Hippocampal formation (tissue), 2 donors: ENCODE measurements at regions not wholly inside any gene's neighbourhood (a gene's known extent, or its start where the extent isn't known, plus 50 kb on each side); places are given as distances from the start of the nearest gene placed in this dataset.
A peak's percentile ranks its signal among the peaks of the same experiment; 100 is the strongest.

Experiments used
- DNase-seq, 2 donors: peaks; one replicate each; lab custom pipeline; 2025; lab: John Stamatoyannopoulos, UW

DNA sequence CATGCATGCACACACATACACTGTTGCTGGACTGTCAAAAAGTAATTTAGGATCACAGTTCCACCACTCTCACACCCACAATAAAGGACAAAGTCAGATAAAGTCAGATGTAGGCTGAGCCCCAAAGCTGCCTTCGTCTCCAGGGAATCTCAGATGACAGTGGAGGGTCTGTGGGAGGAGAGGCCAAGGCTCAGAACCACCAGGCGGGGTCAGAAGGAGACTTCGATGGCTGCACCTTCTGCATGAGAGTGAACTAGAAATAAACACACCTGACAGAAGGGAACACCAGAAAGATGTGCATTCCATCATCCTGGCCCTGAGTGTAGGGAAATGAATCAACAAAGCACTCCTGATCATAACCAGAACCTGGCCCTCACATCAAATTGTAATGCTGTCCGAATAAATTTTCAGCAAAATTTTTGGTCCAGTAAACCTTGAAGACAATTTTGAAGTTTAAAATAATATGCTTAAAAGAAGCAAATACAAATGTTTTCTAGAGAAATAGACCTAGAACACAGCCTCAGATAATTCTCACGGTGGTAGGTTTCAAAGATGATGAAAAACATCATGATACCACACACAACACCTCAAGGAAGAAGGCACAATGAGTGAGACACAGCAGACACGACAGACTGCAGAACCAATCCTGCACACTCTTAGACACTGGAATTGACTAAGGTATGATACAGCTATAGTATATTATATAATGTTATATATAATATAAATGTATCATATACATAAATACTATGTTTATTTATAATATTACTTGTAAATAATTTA is 269.8 kb upstream of the KLF6 start:
- no peak for DNase-seq

DNA sequence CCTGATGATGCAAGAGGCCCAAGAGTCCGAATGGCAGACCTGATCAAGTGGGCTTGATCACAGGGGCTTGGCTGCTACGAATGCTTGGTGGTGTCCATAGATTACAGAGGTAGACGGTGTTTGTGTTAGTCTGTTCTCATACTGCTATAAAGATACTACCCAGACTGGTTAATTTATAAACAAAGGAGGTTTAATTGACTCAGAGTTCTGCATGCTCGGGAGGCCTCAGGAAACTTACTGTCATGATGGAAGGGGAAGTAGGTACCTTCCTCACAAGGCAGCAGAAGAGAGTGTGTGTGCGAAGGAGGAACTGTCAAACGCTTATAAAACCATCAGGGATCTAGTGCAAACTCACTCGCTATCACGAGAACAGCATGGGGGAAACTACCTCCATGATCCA is 268.9 kb upstream of the KLF6 start:
- DNase-seq, result no peak

DNA sequence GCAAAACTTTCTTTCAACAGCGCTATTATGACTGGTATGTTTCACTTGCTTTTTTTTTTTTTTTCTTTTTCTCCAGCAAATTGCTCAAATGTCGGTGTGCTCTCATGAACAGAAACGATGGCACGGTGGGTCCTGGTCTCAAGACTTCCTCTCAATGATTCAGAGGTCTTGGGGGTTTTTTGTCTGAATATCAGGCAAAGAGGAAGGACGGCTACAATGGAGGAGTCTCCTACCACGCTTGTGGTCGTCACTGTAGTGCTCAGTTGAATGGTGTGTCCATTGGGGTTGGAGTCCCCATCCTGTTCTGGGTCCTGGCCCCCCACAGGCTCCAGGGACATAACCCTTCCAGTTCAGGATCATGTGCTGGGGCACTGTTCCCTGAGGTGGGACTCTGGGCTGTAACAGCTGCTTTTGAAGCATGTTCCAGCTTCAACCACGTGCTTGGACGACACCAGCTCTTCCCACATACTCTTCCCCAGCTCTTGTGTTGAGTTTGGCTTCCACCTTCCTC is 266.7 kb upstream of the KLF6 start:
- DNase-seq, result no peak

DNA sequence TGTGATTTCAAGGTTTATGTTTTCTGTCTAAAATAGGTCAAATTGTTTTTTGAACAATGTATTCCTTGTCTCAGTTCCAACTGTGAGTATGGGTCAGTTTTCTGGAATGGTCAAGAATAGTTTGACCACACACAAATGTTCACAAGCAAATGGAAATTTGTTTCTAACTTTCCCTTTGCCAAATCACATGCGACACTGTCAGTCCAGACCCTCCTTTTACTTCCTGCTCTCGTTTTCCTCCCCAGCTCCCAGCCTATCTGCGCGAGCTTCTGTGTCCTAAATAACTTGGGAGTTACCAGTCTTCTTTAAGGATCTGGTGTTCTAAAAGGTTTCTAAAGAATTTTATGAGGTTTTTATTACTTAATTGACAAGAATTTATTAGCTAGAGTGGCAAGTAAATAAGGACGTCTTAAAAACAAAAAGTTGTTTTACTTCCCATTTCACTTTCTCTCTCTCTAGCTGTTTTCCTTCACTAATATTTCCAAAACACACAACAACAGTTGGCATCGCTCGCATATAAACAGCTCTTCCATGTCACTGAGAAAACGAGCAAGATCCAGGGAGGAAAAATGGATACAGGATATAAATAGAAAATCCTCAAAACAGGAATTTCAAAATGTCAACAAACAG is 266.1 kb upstream of the KLF6 start:
- DNase-seq, result no peak

DNA sequence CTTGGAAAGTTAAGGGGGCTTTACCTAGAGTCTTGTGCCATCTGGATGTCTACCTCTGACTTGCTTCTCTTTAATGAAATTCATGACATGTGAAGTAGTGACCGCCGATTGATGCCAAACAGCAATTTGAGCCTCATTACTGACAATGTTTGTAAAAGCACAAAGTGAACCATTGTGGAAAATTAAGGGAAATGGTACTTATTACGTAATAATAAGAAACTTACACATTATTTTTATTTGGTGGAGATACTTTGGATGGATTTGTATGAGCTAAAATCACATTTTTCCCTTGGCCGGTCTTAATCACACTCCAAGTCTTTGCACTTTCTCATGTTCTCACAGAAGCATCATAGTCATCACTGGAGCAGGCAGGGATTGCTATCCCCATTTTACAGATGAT is 265.1 kb upstream of the KLF6 start:
- no peak for DNase-seq

DNA sequence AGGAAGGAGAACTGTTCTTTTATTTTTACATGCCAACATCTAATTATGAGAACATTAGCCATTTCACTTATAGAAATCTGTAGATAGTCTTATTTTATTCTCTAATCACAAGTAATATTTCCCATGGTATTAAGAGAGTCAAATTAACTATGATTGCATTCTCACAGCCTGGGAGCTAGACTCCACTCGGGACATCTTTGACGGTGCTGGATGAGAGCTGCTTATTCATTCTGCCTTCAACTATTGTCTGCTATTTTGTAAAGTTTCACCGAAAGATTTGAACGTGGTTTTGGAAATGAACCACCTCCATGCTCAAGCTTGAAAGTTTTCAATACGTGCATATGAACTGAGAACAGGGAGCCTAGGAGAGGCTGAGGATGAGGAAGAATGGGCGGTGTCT is 264.3 kb upstream of the KLF6 start:
- DNase-seq, result no peak

DNA sequence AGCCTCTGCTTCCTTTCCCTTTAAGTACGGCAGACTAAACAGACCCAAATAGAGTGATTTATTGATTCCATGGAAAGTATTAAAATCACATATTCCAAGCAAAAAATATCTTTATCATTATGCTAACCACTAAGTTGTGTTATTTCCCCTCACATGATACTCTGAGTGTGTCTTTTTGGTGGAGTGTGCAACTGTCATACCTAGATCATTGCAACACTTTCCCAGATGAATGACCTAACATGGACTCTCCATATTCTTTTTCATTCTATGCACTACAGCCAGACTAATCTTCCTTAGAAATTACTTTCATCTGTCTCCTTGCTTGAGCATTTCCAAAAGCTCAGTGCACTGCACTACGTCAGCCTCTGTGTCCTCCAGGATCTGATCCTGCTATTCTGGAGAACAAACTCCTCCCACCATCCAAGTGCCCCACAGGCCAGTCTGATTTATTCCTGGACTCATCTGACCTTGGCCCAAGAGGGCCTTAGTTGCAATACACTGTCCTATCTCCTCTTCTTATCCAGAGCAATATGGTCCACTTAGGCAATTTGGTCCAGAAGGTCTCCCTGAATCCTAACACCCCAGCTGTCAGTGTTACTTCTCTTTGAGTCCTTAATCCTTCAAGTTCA is 263.3 kb upstream of the KLF6 start:
- DNase-seq, result no peak

DNA sequence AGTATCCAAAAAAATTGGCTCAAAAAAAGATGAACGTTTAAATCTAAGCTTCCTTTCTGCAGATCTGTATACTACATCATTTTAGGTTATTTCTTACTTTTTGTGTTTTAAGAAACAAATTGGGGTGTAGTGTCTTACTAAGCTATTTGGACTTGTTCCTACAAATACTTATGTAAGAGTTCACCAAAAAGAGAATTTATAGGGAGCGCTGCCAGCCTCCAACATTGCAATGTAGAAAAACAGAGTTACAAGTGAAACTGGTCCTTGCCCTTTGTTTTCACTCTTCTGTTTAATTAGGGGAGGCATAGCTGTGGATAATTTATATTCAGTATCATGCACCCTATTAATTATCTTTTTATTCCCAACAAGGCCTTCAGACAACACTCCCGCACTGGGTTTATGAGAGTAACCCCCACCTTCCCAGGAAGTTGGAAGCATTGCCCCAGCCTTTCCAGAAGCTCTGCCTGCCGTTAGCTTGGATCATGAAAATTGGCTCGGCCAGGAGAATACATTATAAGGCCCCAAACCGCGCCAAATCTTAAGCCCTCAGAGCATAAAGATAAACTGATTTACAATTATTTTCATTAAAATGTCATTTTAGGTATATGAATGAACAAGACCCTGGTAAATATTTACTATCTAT is 261.8 kb upstream of the KLF6 start:
- DNase-seq, result peak in 1 of 2 donors; percentile 20

DNA sequence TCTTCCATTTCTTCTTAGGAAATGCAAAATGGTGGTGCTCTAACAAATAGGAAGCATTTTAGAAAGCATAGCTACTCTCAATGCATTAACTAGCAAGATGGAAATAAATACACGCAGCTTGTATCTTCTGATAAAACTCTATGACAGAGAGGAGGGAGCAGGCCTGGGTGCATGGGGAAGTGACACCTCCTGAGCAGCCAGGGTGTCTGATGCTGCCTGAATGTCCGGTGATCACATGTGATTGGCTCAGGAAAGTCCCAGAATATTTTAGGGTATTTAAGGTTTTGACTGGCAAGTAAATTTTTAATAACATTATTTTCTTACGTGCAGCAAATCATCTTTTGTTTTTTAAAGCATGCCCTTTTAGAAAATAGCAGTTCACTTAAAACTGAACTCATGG is 261.0 kb upstream of the KLF6 start:
- no peak for DNase-seq

DNA sequence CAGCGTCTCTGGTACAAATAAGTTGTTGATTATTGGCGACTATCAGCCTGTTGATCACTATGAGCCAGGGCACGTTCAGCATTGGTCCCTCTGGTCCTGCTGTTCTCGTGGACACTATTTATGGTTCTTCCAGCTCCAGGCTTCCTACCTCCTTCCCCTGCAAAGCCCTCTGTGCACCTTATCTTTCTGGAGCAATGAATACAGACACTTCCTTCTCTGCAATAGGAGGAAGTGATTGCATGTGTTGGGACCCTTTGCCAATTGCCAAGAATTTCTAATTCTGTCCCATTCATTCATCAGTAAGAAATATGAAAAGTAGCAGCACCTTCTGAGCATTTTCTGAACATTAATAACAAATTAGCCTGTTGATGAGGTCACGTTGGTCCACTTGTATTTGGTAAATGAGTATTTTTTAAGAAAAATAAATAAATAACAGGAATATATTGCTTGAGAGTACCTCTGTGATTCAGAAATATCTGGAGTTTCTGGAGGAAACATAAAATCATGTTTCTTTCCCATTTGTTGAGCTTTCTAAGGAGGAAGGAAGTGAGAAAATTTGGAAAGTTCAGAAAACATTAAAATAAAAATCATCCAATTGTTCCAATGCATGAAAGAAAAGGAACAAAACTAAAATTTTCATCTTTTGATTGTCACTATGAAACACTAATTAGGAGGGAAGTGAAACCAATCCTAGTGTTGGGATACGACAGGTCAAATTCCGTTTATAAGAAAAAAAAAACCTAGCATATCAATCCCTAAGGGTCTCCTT is 259.1 kb upstream of the KLF6 start:
- no peak for DNase-seq

DNA sequence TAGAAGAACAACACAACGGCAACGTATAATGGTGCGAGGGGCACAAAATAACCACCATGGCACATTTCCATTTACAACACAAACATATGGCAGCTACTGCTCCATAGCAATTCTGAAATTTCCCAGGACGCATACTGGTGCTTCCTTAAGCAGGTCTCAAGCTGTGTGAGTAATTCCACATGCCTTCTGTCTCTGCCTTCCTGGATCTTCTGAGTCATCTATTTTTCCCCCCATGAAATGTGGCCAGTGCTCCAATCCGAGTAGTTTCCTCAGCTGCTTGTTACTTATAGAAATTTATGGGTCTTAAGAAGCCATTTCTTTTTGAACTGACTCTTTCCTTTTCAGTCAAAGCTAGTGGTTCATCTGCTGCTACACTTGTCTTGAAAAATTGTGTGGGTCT is 256.6 kb upstream of the KLF6 start:
- DNase-seq, result no peak

DNA sequence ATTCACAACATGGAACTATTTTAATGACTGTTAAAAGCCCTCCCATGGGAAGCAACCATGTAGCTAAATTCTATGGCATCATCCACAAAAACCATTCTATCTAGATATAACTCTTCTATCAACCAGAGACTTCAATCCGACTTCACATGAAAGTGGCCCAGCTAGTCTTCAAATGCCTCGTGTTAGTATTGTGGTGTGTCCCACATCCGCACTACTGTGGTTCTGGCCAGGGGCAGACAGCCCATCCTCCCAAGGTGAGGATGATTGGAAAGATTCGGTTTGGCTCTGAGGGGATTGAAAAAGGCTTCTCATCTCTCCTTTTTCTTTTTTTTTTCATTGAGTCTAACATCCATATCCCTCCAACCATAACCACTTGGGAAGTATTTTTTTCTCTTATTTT is 253.0 kb upstream of the KLF6 start:
- DNase-seq, result no peak

DNA sequence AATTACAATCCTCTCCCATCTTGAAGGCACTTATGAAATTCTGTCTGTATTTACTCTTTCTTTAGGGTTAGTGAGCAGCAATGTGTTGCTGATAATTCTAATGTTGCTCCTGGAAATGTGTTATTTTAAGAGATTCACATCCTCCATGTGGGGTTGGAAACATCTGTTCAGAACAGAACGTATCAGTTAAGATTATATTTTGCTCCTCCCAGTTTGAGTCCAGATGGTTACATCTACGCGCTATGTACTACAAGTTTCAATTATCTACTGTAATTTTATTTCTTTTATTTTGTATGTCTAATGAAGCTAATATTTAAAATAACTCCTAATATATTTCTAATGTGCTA is 250.6 kb upstream of the KLF6 start:
- no peak for DNase-seq

DNA sequence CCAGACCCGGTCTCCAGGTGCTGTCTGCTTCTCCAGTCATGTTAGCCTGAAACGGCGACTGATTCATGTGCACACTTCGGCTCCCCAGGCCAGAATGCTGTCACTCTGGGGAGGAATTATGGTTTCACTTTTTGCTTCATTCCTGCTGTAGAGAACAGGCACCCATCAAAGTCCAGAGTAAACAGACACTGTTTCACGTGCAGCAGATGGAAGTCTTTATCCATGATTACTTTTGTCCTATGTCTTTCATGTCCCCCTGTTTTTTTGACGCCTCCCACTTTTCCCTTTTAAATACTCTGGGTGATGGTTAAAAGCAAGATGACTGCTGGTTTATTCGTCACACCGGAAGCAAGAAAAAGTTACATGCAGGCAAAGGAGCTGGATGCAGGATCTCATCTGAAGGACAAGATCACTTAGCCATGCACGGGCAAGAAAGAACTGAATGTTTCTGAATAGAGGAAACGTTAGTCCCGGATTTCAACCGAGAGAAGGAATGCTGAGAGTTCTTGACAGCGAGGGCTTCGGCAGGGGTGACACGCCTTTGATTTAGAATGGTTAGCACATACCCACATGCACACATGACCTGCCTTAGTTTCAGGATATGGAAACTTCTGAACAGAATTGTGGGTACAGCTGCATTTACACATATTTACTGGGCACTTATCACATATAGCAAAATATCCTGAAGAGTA is 250.0 kb upstream of the KLF6 start:
- no peak for DNase-seq

DNA sequence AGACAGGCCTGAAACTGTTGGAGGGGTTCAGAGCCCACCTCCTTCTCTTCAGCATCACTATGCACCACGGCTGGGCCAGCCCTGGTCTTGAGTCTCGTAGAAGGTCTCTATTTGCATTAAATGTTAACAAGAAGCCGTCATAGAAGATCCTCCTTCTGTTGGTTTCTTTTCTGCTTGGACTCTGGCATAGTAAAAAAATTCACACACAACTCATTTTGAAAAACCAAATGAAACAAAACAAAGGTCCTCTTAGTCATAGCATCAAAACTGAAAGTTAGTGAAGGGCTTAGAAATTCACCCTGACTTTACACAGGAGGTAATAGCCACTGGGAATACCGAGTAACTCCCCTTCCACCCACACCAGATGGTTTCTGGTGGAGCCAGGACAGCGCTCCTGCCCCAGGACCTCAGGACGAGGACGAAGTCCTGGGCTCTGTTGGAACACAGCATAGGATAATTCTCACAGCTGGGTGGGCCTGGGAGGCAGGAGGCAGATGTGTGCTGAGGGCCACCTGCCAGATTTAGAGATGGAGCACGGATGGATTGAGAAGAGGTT is 248.4 kb upstream of the KLF6 start:
- no peak for DNase-seq

DNA sequence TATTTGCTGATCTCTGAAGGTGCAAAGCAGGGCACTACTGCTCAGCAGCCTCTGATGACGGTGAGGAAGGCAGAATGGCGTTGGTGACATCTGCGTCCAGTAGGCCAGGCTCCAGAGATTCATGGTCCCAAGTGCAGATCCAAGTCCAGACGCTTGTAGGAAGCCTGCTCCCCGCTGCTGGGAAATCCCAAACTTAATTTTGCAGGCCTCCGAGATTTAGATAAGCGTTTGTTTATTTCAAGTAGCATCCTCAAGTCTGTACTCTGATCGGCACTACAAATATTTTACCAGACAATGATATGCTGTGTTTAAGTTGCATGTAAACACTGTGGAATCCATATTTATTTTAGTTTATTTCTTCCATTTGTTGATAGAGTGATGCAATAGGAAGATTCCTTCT is 244.9 kb upstream of the KLF6 start:
- DNase-seq, result no peak

DNA sequence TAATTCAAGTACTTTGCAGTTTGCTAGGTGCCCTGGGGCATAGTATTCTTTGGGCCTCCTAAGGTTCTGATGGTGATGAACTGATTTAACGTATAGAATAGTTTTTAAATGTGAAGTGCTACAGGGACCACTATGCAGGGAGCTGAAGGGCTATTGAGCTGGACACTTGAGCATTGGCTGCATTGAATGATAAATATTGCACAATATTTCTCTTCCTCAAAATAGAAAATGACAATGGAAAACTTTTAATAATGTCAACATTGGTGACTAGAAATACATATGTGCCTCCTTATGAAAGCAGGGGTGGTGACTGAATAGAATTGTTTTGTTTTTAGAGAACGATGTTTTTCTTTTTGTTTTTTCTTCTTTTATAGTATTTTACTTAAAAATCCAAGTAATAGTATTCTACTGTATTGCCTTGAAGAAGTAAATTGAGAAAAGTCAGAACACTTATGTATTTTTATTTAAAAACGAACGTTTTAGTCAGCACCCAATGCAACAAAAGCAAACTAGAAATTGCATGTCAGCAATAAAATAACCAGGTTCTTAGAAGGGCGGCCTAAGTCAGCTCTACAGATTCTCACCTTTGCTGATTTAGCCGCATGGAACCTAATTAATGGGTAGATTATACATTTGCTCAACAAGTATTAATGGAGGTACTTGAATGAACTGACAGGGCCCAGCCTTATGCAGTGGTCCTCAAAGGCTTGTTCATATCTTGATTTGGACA is 244.0 kb upstream of the KLF6 start:
- no peak for DNase-seq

DNA sequence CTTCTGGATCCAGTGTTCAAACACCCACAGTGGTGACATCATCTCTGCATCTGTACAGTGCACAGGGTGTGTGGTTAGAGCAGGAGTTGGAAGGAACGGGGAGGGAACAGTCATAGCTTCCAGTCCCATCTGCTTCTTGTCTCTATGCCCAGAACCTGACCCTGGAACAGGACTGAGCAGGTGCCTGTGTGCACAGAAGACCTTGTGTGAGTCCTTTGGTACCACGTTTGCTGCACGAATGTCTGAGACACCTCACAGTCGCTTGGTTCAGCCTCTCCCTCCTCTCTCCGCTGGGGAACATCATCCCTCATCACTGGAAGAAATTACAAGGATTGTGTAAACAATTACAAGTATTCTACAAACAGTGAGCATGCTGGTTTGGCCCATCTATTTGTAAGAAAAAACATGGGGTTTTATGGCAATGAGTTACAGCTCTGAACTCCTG is 243.0 kb upstream of the KLF6 start:
- DNase-seq, result no peak

DNA sequence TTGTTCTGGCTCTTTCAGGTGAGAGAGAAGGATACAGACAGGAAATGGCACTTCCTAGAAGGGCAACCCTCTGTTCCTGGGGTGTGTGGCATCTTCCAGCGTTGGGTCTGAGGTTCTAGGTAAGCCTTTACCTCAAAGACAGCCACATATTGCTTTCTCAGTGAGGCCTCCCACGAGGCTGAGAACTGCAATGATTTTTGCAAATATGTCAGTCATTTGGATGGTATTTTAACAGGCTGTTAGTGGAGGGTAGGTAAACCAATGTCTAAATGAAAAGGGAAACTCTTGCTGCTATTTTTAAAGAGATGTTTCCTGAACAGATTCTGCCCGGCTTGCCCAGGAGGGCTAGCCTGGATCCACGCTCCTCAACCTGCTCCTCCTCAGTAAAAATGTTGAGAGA is 240.3 kb upstream of the KLF6 start:
- DNase-seq, result no peak

DNA sequence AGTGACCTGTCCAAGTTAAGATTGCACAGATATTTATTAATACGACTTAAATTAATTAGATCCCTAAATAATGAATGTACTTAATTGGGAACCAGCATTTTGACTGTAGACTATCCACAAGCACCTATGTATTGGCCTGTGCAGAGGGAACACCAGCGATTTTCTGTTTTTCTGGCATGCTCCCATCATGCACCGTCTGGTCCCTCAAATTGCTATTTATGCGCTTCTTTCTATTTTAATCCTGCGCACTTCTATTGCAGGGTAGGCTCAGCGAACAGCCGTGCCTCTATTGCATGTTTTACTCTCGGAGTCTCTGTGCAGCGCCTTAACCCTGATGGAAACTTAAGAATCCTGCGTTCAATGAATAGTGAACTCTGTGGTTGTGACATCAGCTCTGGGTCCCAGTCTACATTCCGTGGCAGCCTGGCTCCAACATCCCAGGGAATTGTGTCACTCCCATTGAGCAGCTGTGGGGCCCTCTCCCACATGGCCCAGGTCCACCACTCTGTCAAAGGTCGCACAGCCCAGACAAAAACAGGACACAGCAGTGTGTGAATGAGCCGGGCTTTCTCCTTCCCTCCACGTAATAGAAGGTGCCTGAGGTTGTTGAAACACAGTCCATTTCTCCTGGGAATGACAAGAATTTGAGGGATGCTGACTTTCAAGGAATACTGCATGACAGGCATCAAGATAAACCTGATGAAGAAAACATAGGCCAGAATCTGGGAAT is 239.7 kb upstream of the KLF6 start:
- no peak for DNase-seq
